ENCODE measurements at regions not wholly inside any gene's neighbourhood (a gene's known extent, or its start where the extent isn't known, plus 50 kb on each side); places are given as distances from the start of the nearest gene placed in this dataset.
A peak's percentile ranks its signal among the peaks of the same experiment; 100 is the strongest.

DNA sequence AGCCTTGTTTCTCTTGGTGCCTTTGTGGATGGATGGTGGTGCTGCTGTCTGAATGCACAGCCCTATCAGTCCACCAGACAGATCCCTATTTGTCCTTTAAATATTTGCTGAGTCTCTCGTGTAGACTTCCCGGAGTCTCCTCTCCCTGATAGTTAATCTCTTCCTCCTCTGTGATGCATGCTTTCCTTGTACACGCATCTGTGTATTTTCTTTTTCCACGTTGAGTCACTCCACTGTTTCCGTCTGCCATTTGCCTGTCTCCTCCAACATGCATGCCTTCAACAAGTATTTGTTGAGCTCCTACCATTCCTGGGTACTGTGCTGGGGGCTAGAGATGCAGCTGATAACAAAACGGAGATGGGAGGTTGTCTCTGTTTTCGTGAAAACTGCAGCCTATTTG lies 282.6 kb downstream of the HAPSTR1 start:
- DNase-seq (ENCODE audit: low spot score) = no peak

- DNase-seq (ENCODE audit: low spot score) = no peak
Measured at GRCh38 chr16:9378876-9379275, 287.4 kb downstream of the HAPSTR1 start.

- DNase-seq (ENCODE audit: low spot score) = peak; percentile 76
Measured at GRCh38 chr16:9380221-9380620, 288.8 kb downstream of the HAPSTR1 start.

GRCh38 chr16:9381399-9381798 lies 290.0 kb downstream of the HAPSTR1 start:
- no peak for DNase-seq (ENCODE audit: low spot score)

DNA sequence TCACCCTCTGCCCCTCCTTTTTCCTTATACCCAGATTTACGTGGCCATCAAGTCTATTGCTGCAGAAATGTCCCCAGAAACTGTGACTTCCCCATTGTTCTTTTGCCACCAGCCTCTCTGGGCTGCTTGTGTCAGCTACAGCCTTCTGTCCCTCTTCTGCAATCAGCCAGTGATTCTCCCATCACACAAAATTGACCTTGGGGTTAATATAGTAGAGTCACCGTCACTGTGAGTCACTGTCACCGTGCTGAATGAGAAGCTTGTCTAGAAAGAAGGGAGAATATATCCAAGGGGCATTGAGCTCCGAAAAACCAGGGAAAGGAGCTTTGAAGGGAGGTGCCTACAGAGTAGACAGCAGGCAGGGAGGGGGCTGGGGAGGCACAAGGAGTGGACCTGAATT lies 290.5 kb downstream of the HAPSTR1 start:
- no peak for DNase-seq (ENCODE audit: low spot score)

GRCh38 chr16:9383281-9383680 lies 291.8 kb downstream of the HAPSTR1 start:
- DNase-seq (ENCODE audit: low spot score) = no peak

- DNase-seq (ENCODE audit: low spot score) = no peak
Measured at GRCh38 chr16:9384141-9384540, 292.7 kb downstream of the HAPSTR1 start.

GRCh38 chr16:9389543-9390207 lies 298.2 kb downstream of the HAPSTR1 start:
- no peak for DNase-seq (ENCODE audit: low spot score)

- no peak for DNase-seq (ENCODE audit: low spot score)
Measured at GRCh38 chr16:9392956-9393355, 301.5 kb downstream of the HAPSTR1 start.

- no peak for DNase-seq (ENCODE audit: low spot score)
Measured at GRCh38 chr16:9393591-9393990, 302.1 kb downstream of the HAPSTR1 start.

GRCh38 chr16:9395958-9396359 lies 304.5 kb downstream of the HAPSTR1 start:
- no peak for DNase-seq (ENCODE audit: low spot score)

DNA sequence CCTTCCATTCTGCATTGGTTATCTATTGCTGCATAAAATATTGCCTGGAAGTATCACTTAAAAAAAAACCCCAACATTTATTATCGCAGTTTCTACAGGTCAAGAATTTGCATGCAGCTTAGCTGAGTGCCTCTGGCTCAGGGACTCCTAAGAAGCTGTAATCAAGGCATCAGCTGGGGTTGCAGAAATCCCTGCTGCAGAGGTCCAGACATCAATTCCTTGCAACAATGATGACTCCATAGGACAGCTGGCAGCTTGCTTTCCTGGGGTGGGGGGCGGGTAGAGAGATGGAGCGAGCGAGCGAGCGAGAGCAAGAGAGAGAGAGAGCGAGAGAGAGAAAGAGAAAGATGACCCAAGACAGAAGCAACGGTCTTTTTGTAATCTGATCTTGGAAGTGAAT lies 308.1 kb downstream of the HAPSTR1 start:
- no peak for DNase-seq (ENCODE audit: low spot score)

- no peak for DNase-seq (ENCODE audit: low spot score)
Measured at GRCh38 chr16:9401173-9401572, 309.7 kb downstream of the HAPSTR1 start.

DNA sequence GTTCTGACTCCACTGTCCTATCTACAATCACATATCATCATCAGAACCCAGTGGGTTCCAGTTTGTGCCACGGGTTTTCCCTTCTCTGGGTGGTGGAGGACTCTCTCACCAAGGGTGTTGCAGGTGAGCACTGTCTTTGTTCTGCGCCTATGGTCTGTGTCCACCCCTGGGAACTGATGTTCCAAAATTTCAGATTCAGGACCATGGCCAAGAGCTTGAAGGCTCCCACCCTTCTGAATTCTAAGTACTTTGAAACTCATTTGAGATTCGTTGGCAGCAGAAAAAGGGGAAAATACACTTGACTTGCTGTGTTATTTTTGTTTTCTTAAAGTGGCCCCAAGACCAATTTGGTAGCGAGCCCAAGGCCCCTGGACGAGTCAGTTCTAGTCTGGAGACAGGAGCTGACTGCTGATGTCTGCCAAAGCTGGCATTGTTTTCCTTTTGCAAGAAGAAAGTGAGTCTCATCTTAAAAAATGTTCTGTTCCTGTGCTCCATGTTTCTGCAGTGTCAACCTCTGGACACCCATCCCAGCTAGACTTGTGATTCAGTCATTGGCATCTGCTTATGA lies 310.9 kb downstream of the HAPSTR1 start:
- DNase-seq (ENCODE audit: low spot score) = peak; percentile 31

GRCh38 chr16:9404811-9405210 lies 313.4 kb downstream of the HAPSTR1 start:
- DNase-seq (ENCODE audit: low spot score) = no peak

- no peak for DNase-seq (ENCODE audit: low spot score)
Measured at GRCh38 chr16:9406038-9406712, 314.7 kb downstream of the HAPSTR1 start.

DNA sequence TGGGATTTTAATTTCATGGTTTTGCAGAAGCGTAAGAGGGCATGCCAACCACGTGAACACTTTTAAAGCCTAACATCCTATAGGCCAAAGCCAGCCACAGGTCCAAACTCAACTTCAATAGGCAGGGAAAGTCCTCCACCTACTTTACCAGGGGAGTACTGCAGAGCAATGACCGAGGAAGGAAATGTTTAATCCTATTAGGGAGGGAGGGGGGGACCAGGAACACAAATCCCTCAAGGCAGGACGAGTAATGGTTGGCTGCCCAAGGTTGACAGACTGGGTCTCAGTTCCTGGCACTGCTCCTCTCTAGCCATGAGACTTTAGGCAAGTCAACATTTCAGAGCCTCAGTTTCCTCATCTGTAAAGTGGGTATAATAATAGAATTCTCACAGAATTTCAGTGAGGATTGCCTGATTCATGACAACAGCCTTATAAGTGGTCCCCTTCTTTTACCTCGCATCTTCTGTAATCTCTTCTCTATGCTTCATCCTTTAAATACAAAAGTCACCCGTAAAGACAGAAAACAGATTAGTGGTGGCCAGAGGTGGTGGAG lies 315.8 kb downstream of the HAPSTR1 start:
- no peak for DNase-seq (ENCODE audit: low spot score)

GRCh38 chr16:9408297-9408878 lies 316.9 kb downstream of the HAPSTR1 start:
- no peak for DNase-seq (ENCODE audit: low spot score)

DNA sequence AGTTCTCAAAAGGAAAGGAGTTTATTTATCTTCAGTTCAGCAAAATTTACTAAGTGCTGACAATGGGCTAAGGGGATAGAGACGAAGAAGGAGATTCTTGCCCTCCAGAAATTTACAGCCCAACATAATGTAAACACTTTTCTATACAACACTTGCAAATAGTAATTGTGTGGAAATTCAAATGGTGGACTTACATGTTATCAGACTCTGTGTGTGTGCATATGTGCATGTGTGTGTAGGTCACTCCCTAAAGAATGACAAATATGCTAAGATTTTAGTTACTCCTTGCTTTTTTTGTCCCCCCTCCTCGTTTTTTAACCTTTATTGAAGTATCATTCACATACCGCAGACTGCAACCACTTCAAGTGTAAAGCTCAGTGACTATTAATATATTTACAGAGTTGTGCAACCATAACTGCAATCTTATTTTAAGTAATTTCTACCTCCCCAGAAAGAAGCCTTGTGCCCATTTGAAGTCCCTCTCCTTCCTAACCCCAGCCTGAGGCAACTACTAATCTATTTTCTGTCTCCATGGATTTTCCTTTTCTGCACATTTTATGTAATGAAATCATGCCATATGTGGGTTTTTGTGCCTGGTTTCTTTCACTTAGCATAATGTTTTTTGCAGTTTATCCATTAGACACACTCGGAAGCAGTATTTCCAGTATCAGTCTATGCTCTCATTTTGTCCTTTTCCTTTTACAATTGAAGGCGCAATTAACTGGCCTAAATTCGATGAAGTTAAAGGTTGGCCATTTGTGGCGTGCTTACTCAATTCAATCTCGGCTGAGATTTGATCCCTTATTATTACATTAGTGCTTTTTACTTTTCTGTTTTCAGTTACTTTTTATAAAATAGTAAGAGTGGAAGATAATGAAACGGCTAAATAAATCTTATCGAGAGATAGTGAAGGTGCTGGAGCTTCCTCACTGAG lies 318.4 kb downstream of the HAPSTR1 start:
- DNase-seq (ENCODE audit: low spot score) = no peak

GRCh38 chr16:9411426-9411825 lies 320.0 kb downstream of the HAPSTR1 start:
- DNase-seq (ENCODE audit: low spot score) = no peak

DNA sequence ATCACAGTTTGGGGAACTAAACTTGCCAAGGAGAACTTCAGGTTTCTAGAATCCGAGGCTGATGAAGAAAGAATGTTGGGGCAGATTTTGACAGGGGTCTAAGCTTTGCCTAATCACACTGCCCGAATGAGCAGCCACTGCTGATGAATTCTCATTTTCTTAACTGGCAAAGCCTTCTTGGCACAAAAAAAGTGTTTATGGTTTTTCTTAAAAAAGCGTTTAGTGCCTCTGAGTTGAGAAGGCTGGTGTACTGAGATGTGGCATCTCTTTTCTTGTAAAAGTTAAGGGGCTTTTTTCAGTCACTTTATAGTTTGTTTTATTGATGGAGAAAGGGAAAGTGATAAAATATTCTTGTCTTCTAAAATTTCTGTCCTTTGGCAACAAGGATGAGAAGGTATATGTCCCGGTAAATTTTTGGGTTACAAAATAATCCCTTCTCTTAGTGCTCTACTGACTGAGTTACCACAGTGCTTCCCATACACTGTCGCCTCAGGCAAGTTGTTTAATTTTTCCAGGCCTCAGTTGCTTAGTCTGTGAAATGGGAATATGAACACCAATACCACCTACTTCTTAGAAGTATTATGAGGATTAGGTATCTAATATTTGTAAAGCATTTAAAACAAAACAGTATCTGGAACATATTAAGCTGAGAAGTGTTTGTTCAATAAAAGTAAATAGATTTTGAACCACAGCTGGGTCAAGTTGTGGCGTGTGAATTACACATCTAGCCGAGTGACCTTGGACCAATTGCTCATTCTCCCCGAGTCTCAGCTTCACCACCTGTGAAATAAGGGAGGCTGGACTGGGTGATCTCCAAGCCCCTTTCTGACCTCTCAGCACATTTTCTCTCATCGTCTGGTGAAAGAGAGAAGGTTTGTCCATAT lies 320.8 kb downstream of the HAPSTR1 start:
- no peak for DNase-seq (ENCODE audit: low spot score)
